ENCODE measurements at regions not wholly inside any gene's neighbourhood (a gene's known extent, or its start where the extent isn't known, plus 50 kb on each side); places are given as distances from the start of the nearest gene placed in this dataset.

- TF ChIP-seq EZH2phosphoT487 (IDR thresholded peaks at IDR 0.05; ENCODE audit: borderline replicate concordance) (no peak), CTCF (conservative IDR thresholded peaks at IDR 0.05; ENCODE audit: low read length) (no peak)
Measured at GRCh38 chr12:21993438-21993981, 52.3 kb upstream of the ABCC9 start.
